NT2/D1 (cell line): ENCODE measurements at regions not wholly inside any gene's neighbourhood (a gene's known extent, or its start where the extent isn't known, plus 50 kb on each side); places are given as distances from the start of the nearest gene placed in this dataset.

Experiments used
- SUZ12 ChIP-seq: IDR thresholded peaks from 2 replicates; pipeline ENCODE4 v1.6.1; 2011; ENCODE audit not compliant: insufficient read length, insufficient read depth; ENCODE audit errors: extremely low read depth
- YY1 ChIP-seq: IDR thresholded peaks from 2 replicates; pipeline ENCODE4 v1.6.1; 2011; ENCODE audit not compliant: insufficient read length, insufficient read depth
- ZNF274 ChIP-seq: IDR thresholded peaks from 2 replicates; pipeline ENCODE4 v1.6.1; 2011; ENCODE audit warnings: mild to moderate bottlenecking, low read depth, low read length

- TF ChIP-seq SUZ12 (no peak), ZNF274 (no peak), YY1 (no peak)
Measured at GRCh38 chr17:74117999-74118421, 85.5 kb upstream of the RPL38 start.
